HT1080 (cell line): ENCODE measurements at regions not wholly inside any gene's neighbourhood (a gene's known extent, or its start where the extent isn't known, plus 50 kb on each side); places are given as distances from the start of the nearest gene placed in this dataset.

Source experiments
- DNase-seq: peaks from one replicate; pipeline ENCODE4 v3.0.0-alpha.2; 2015; ENCODE audit warnings: low read depth

DNA sequence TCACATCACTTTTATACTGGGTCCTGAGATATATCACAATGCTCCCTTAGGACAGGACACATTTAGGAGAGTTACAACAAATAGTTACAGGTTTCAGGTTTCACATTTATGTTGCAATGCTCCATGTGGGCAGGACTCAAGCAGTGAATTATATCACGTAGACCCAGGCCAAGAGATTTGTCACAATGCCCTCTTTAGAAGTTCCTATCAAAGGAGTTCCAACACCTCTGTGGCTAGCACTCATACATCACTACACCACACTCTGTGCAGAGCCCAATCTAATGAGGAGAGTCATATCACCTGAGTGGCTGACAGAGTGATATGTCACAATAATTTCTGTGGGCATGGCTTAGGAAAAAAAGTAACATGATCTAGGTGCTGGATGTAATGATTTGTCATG lies 1068.2 kb upstream of the AMELY start:
- no peak for DNase-seq

DNA sequence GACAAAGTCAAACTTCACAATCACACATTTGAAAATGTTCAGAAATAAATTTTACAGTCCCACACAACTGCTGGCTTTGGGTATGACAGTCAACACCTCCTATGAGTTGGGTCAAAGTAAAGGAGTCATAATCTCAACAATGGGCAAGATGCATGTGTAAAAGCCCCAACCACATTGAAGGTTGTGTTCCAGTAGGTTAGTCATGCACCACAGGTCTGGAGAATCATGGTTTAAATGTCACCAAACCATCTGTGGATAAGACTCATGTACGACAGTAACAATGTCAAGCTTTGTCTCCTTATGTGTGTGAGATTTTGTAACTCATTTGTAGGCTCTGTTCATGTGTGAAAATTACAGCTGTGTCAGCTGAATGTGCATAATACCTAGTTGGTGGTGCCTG lies 1065.7 kb upstream of the AMELY start:
- DNase-seq = no peak

DNA sequence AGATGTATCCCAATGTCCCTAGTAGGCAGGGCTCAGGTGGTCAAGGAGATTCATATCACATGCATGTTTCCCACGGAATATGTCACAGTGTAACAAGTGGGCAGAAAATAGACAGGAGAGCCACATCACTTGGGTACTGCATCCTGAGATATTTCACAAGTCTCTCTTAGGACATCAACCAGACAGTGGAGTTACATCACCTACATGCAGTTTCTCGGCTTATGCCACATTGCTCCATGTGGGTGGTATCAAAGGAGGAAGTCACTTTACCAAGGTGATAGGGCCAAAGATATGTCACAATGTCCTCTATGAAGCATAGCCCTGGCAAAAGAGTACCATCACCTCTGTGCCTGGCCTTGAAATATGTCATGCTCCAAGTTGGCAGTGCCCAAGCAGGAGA lies 1056.7 kb upstream of the AMELY start:
- no peak for DNase-seq

DNA sequence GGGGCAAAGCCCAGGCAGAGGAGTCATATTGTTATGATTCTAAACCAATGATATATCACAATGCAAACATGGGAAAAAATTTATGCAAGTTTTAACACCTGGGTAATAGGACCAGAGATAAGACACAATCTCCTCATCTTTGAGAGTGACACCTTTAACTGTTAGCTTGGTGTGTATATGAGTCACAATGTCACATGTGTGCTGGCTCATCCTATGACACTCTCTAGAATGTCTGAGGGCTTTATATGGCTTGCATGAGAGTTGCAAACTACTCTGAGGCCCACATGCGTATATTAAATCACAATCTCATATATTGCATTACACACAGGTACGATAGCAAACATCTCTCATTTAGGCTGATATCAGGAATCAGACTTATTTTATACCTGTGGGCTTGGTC lies 1055.4 kb upstream of the AMELY start:
- no peak for DNase-seq

DNA sequence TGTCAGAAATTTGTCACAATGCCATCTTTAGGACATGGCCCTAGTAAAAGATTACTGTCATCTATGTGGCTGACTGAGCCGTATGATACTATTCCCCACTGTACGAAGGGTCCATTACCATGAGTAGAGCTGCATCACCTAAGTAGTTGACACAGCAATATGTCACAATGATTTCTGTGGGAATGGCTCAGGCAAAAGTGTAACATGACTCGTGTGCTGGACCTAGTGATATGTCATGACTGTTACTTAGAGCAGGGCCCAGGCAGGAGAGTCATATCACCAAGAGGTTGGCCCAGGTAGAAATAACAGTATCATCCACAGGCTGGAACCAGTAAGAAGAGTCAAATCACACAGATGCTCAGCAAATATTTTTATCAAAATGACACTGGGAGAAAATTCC lies 1051.8 kb upstream of the AMELY start:
- no peak for DNase-seq

DNA sequence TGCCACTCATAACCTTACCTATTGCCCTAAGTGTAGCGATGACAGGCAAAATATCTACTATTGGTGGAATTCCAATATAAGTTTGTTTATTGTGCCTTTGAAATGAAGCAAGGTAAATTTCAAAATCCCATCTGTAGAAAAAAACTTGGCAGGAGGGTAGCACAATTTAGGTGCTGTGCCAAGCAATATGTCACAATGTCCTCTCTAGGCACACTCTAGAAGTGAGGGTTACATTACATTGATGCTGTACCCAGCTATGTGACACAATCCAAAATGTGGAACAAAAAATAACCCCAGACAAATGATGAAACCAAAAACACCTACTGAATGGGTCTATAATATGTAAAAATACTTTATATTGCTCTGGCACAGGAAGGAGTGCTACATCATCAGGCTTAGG lies 1050.8 kb upstream of the AMELY start:
- no peak for DNase-seq

DNA sequence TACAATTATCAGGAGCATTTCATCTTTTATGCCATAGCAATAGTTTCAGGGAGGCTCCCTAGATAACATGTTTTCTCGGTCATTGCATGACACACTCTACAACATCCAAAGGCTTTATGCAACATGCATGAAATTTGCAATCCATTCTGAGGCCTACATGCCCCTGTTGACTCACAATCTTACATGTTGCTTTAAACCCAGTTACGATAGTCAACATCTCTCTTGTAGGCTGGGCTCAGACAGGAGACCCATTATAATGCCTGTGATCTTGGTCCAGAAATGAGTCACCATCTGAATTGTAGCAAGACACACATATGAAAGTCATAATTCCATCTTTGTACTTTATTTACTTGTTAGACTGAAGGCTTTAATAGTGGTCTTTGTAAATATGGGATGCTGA lies 1050.3 kb upstream of the AMELY start:
- DNase-seq = no peak

DNA sequence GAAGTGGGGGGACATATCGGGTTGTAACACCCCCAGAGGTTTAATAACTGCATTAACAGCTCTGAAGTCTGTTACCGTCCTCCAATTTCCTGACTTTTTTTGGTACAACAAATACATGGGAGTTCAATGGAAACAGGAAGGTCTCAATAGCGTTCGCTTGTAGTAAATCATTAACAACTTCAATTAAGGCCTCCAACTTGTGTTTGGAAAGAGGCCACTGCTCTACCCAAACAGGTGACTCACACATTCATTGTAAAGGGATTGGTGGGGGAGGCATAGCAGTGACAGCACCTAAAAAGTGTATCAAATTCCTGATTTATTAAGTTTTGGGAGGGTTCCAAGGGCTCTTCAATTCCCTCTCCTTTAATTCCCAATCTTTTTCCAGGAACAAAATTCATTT lies 1046.2 kb upstream of the AMELY start:
- DNase-seq = no peak

DNA sequence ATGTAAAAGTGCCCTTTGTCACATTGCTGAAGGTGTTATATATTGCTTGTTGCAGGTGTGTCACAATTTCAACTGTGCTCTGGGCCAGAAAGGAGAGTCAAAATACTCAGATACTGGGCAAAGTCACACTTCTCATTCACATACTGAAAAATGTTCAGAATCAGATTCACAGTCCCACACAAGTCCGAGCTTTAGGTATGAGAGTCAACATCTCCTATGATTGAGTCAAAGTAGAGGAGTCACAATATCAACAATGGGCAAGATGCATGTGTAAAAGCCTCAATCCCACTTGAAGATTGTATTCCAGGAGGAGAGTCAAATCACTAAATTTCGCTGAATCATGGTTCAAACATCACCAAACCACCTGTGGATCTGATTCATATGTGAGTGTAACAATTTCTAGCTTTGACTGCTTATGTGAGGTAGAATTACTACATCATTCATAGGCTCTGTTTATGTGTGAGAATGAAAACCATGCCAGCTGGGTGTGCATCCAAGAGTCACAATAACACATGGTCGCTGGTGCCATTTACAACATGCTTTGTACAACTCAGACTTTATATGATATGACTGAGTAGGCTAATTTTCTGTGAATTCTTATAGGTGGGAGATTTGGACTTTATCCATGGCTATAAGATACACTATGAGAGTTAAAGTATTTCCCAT lies 1039.8 kb upstream of the AMELY start:
- DNase-seq = peak; percentile 42

DNA sequence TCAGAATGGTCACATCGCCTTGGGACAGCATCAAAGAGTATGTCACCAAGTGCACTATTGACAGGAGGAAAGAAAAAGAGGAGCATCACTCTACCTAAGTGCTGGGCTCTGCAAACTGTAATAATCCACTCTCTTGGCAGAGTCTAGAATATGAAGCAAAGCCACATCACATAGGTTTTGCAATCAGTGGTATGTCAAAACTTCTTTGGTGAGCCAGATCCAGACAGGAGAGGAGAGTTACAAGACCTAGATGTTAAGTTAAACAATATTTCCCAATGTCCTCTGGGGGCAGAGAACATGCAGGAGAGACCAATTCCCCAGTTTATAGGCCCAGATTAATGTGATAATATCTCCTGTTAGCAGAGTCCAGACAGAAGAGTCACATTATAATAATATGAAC lies 1032.6 kb upstream of the AMELY start:
- no peak for DNase-seq

DNA sequence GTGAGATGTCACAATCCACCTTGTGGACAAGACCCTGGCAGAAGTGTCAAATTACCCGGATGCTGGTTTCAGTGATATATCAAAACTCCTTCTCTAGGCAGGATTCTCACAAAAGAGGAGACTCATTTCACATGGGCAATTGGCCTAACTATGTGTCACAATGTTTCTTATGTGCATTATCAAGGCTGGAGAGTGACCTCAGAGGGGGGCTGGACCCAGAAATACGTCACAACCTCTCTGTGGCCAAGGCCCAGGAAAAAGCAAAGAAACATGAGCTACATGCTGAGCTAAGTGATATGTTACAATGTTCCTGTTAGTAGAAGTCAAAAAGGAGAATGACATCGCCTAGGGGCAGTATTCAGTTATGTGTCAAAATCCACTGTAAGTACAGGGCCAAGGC lies 1031.2 kb upstream of the AMELY start:
- peak; percentile 51 for DNase-seq

DNA sequence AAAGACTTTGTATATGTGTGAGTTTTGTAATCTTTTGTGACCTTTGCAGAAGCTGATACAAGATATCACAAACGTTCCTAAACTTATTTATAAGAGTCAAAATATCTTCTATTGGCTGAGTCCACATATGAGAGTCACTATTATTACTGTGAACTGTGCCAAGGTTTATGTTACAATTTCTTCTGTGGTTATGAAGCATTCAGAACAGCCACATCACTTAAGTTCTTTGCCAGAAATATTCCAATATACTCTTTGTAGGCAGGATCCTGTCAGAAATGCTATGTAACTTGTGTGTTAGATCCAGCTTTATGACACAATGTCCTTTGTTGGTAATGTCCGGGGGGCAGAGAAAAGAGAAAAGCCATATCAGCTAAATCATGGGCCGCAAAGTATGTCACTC lies 1030.3 kb upstream of the AMELY start:
- no peak for DNase-seq

DNA sequence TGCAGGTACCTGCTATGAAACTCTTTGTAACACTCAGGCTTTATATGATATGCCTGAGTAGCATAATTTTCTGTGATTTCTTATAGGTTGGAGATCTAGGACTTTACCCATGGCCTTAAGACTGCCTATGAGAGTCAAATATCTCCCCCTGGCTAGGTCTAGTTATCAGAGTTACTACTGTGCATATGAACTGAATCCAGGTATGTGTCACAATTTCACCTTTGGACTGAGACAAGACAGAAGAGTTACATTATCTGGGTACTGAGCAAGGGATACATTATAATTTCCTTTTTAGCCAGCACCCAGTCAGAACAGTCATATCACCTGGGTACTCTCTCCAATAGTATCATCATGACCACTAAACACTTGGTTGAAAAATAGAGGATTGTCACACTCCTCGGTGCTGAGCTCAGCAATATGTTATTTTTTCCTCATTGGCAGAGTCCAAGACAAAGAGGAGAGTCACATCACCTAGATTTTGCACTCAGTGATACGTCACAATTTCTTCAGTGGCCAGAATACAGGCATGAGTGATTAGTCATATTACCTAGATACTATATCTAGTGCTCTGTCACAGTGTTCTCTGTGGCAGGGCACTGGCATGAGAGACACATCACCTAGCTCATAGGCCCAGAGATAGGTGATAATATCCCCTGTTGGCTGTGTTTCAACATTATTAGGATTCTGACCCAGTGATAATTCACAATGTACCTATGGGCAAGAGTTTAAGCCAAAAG lies 1027.6 kb upstream of the AMELY start:
- DNase-seq = no peak

DNA sequence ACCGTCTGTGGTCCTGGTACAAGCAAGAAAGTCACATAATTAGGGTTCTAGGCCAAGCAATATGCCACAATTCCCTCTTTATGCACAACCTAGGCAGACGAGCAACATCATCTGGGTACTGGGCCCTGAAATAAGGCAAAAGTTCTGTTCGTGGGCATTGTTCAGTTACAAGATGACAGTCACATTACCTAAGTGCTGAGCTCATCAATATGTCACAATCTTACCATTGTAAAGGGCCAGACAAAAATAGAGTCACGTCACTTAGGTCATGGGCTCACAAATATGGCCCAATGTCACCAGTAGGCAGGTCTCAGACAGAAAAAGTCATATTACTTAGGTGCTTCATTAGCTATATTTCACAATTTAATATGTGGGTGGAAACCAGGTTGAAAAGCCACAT lies 1025.3 kb upstream of the AMELY start:
- no peak for DNase-seq

DNA sequence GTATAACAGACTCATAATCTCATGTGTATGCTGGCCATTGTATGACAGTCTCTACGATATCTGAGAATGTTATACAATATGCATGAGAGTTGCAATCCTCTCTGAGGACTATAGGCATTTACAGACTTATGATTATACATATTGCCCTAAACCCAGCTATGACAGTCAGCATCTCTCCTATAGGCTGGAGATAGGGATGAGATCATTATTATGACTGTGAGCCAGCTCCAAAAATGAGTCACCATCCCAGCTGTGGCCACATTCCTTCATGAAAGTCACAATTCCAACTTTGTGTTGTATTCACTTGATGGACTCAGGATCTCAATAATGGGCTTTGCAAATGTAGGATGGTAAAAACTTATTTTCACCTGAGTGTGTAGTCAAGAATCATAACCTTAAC lies 1024.5 kb upstream of the AMELY start:
- peak; percentile 81 for DNase-seq

DNA sequence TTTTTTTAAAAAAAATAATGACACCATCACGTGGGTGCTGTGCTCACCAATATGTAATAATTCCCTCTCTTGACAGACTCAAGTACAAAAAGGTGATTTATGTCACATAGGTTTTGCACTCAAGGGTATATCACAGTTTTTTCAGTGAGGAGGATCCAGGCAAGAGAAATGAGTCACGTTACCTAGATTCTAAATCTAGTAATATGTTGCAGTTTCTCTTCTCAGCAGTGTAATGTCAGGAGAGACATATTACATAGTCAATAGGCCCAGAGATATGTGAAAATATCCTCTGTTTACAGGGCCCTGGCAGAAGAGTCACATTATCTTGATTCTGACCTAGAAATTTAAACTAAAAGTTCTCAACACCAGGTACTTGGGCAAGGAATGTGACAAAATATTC lies 1024.1 kb upstream of the AMELY start:
- DNase-seq = no peak

DNA sequence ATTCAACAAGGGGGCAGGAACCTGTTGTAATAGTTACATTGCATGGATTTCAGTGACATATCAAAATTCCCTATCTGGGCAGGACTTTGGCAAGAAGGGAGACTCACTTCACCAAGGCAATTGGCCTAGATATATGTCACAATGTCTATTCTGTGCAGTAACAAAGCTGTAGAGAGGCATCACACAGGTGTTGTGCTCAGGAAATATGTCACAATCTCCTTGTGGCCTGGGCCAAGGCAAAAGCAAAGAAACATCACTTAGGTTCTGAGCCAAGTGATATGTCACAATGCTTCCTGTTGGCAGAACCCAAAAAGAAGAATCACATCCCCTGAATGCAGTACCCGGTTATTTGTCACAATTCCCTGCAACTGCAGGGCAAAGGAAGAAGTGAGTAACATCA lies 1020.9 kb upstream of the AMELY start:
- DNase-seq = no peak

DNA sequence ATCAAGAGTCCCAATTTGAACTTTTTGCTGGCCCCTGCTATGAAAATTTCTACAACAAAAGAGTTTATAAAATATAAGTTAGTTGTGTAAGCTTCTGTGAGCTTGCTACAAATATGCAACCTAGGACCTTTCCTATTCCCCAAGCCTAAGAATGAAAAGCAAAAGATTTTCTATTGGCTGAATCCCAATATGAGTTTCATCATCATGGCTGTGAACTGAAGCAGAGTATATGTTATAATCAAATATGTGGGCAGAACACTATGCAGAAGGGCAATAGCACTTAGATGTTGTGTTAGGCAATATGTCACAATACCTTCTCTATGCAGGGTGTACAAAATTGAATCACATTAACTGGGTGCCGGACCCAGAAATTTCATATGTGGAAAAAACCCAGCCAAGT lies 1018.3 kb upstream of the AMELY start:
- no peak for DNase-seq

DNA sequence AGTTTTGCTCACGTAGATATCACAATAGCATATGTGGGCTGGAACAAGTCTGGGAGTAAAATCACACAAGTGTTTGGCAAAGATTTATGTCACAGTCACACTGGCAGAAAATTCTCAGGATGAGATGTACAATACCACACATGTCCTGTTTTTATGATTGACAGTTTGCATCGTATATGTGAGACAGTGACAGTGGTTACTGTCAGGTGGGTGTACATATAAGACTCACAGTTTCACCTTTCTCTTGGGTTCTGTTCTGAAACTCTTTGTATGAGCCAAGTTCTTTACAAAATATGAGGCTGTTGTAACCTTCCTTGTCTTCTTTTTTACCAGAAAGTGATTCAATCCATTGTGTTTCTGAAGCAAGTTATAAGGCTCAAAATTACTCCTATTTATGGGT lies 1012.5 kb upstream of the AMELY start:
- no peak for DNase-seq

DNA sequence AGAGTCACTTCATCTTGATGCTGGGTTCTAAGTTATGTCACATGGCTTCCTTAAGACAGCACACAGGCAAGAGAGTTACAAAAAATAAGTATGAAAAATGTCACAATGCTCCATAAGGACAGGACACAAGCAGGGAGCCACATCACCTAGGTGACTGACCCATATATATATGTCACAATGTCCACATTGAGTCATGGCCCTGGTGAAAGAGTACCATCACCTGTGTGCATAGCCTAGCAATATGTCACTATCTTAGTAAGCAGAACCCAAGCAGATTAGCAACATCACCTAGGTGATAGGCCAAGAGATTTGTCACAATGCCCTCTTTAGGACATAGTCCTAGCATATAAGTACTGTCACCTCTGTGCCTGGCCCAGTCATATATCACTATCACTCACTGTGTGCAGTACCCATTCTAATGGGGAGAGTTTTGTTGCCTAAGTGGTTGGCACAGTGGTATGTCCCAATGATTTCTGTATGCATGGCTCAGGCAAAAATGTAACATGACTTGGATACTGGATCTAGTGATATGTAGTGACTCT lies 1012.0 kb upstream of the AMELY start:
- no peak for DNase-seq

DNA sequence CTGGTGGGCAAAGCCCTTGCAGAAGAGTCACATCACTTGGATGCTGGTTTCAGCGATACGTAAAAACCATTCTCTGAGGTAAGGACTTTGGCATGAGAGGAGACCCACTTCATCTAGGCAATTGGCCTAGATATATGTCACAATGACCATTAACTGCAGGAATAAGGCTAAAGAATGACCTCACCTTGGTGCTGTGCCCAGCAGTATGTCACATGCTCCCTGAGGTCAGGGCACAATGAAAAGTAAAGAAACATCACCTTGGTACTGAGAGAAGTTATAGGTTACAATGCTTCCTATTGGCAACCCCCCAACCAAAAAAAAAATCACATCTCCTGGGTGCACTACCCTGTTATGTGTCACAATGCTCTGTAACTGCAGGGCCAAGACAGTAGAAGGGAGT lies 1008.8 kb upstream of the AMELY start:
- no peak for DNase-seq

DNA sequence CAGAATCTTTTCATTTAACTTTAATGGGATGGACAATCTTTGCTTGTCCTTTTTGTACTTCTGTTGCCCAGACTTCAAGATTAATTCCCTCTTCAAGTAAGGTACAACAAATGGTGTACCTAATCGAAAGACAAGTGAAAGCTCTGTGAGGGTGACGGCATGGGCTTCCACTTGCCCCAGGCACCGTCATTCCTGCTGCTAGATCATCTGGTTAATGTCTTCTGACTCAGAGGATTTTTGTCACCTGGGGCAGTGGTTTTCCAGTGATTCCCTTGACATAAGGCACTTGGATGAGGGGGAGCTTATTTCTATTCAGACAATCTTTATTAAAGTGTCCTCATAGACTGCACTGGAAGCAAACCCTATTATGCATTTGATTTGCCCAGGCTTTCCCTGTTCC lies 977.0 kb upstream of the AMELY start:
- DNase-seq = no peak

DNA sequence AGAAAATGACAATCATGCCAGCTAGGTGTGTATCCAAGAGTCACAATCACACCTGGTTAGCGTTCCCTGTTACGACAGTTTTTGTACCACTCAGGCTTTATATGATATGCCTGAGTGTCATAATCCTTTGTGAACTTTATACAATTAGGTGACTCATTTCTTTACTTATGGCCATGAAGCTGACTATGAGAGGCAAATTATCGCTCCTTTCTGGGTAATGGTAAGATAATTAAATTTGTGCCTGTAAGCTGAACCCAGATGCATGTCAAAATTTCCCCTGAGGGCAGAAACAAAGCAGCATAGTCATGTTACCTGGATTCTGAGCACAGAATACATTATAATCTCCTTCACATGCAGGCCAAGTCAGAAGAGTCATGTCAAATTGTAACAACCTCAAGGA lies 970.1 kb upstream of the AMELY start:
- DNase-seq = no peak
